Trophoblast cell (in vitro differentiated cells and primary cell): ENCODE measurements at regions not wholly inside any gene's neighbourhood (a gene's known extent, or its start where the extent isn't known, plus 50 kb on each side); places are given as distances from the start of the nearest gene placed in this dataset.

Experiments
- DNase-seq, 2 donors: peaks; one replicate each; pipeline ENCODE4 v3.0.0-alpha.2; 2016
- H2AFZ ChIP-seq: 2 replicates; pipeline ENCODE4 v1.6.1; 2013; ENCODE audit warnings: low read length, moderate library complexity, mild to moderate bottlenecking; ENCODE audit not compliant: insufficient read depth, poor library complexity
- H2AK5ac ChIP-seq: 2 replicates; pipeline ENCODE4 v1.6.1; 2013; ENCODE audit warnings: mild to moderate bottlenecking, low read length
- H2BK120ac ChIP-seq: 2 replicates; pipeline ENCODE4 v1.6.1; 2013; ENCODE audit warnings: low read length, mild to moderate bottlenecking, moderate library complexity; ENCODE audit not compliant: insufficient read depth, poor library complexity
- H2BK12ac ChIP-seq: 2 replicates; pipeline ENCODE4 v1.6.1; 2013; ENCODE audit warnings: mild to moderate bottlenecking, low read length, moderate library complexity
- H2BK5ac ChIP-seq: 2 replicates; pipeline ENCODE4 v1.6.1; 2013; ENCODE audit warnings: low read length, low read depth, moderate library complexity, mild to moderate bottlenecking; ENCODE audit not compliant: poor library complexity
- H3K14ac ChIP-seq: 2 replicates; pipeline ENCODE4 v1.6.1; 2013; ENCODE audit warnings: mild to moderate bottlenecking, low read length
- H3K18ac ChIP-seq: 2 replicates; pipeline ENCODE4 v1.6.1; 2013; ENCODE audit warnings: mild to moderate bottlenecking, low read length
- H3K23ac ChIP-seq: 2 replicates; pipeline ENCODE4 v1.6.1; 2013; ENCODE audit warnings: low read length
- H3K27ac ChIP-seq: 2 replicates; pipeline ENCODE4 v1.5.1; 2013; ENCODE audit warnings: low read depth, mild to moderate bottlenecking, inconsistent platforms, low read length, moderate library complexity
- H3K27me3 ChIP-seq: 2 replicates; pipeline ENCODE4 v1.6.1; 2013; ENCODE audit warnings: inconsistent platforms, mild to moderate bottlenecking, low read length, moderate library complexity; ENCODE audit not compliant: insufficient read depth
- H3K36me3 ChIP-seq, 2 experiments: 1 replicate in 1 of 2; 2 replicates in 1 of 2; pipeline ENCODE4 v1.6.1; 2013; ENCODE audit warnings: low read length in 2 of 2, mild to moderate bottlenecking in 2 of 2, moderate library complexity in 1 of 2; ENCODE audit not compliant: insufficient read depth in 2 of 2, control insufficient read depth in 1 of 2
- H3K4ac ChIP-seq: 2 replicates; pipeline ENCODE4 v1.6.1; 2013; ENCODE audit warnings: low read depth, mild to moderate bottlenecking, low read length, moderate library complexity
- H3K4me1 ChIP-seq, 2 experiments: 1 replicate in 1 of 2; 2 replicates in 1 of 2; pipeline ENCODE4 v1.6.1; 2013; ENCODE audit warnings: low read length in 2 of 2, mild to moderate bottlenecking in 2 of 2, moderate library complexity in 1 of 2; ENCODE audit not compliant: insufficient read depth in 2 of 2, control insufficient read depth in 1 of 2
- H3K4me2 ChIP-seq: 2 replicates; pipeline ENCODE4 v1.6.1; 2013; ENCODE audit warnings: inconsistent platforms, mild to moderate bottlenecking, low read length, moderate library complexity
- H3K4me3 ChIP-seq: 2 replicates; pipeline ENCODE4 v1.5.1; 2013; ENCODE audit warnings: mild to moderate bottlenecking, low read depth, low read length, inconsistent platforms
- H3K79me1 ChIP-seq: one replicate; pipeline ENCODE4 v1.6.1; 2013; ENCODE audit warnings: low read length
- H3K79me2 ChIP-seq: 2 replicates; pipeline ENCODE4 v1.6.1; 2013; ENCODE audit warnings: low read length, mild to moderate bottlenecking; ENCODE audit not compliant: control insufficient read depth, insufficient read depth, poor library complexity
- H3K9ac ChIP-seq: 2 replicates; pipeline ENCODE4 v1.6.1; 2013; ENCODE audit warnings: mild to moderate bottlenecking, low read length
- H3K9me3 ChIP-seq: 2 replicates; pipeline ENCODE4 v1.6.1; 2013; ENCODE audit warnings: low read depth, mild to moderate bottlenecking, control low read depth, inconsistent platforms, low read length; ENCODE audit not compliant: insufficient read depth
- H4K12ac ChIP-seq: 2 replicates; pipeline ENCODE4 v1.6.1; 2013; ENCODE audit warnings: low read depth, mild to moderate bottlenecking, low read length, moderate library complexity
- H4K8ac ChIP-seq: 2 replicates; pipeline ENCODE4 v1.6.1; 2013; ENCODE audit warnings: low read depth, mild to moderate bottlenecking, low read length, moderate library complexity
- H4K91ac ChIP-seq: one replicate; pipeline ENCODE4 v1.6.1; 2013; ENCODE audit warnings: low read depth, mild to moderate bottlenecking, low read length, moderate library complexity
- WGBS: extraction: QIAGEN DNeasy Blood & Tissue Kit; methylation state at CpG from one replicate; pipeline ENCODE4 v1.1.7; 2013; ENCODE audit warnings: missing lambda C conversion rate; ENCODE audit not compliant: insufficient read length, insufficient coverage; ENCODE audit errors: extremely low coverage; 5-methylcytosine and 5-hydroxymethylcytosine counted together

DNA sequence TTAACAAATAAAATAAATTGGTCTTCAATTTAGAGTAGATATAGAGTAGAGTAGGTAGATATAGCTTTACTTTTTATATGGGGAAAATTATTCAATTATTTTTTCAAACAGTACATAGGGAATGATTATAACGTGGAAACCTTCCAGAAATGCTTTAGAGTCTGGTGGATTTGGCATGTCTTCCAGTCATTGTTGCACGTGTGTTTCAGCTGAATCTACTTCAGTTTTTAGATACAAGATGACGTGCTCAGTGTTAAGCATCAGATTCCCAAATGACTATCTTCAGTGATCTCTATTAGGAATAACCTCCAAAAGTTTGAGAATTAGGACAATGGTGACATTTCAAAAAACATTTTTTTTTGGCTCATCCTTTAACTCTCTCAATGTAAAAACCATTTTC lies 616.9 kb downstream of the ANKRD50 start:
- no peak for DNase-seq
- Histone ChIP-seq H3K79me1 (no peaks in the 10 kb centered on the region), H3K9ac (no peak overlapping the region), H3K79me2 (no peaks in the 10 kb centered on the region), H3K4me3 (no peak overlapping the region), H3K23ac (no peak overlapping the region), H3K27me3 (no peaks in the 10 kb centered on the region), H4K12ac (no peak overlapping the region), H3K4me1 (no peaks in the 10 kb centered on the region), H2AFZ (no peak overlapping the region), H2AK5ac (no peak overlapping the region), H3K27ac (no peak overlapping the region), H3K4me2 (no peak overlapping the region), H2BK120ac (no peak overlapping the region), H2BK5ac (no peak overlapping the region), H4K91ac (no peak overlapping the region), H3K18ac (no peak overlapping the region), H3K14ac (no peak overlapping the region), H3K36me3 (no peaks in the 10 kb centered on the region), H2BK12ac (no peak overlapping the region), H4K8ac (no peak overlapping the region), H3K4ac (no peak overlapping the region), H3K9me3 (no peaks in the 10 kb centered on the region)
- no CpG with 5 or more reads among the region's 3 CpGs for WGBS

GRCh38 chr4:124096290-124096689 lies 616.2 kb downstream of the ANKRD50 start:
- H3K4ac ChIP-seq = no peak overlapping the region
- H3K18ac ChIP-seq = no peak overlapping the region
- no peak overlapping the region for H2AK5ac ChIP-seq
- no peak for DNase-seq
- H3K27me3 ChIP-seq = no peaks in the 10 kb centered on the region
- no peak overlapping the region for H2AFZ ChIP-seq
- H3K23ac ChIP-seq = no peak overlapping the region
- no peak overlapping the region for H2BK12ac ChIP-seq
- H4K8ac ChIP-seq = no peak overlapping the region
- H3K9ac ChIP-seq = no peak overlapping the region
- no peak overlapping the region for H3K14ac ChIP-seq
- no peaks in the 10 kb centered on the region for H3K4me1 ChIP-seq
- H3K79me1 ChIP-seq = no peaks in the 10 kb centered on the region
- no CpG with 5 or more reads among the region's 1 CpG for WGBS
- no peak overlapping the region for H4K91ac ChIP-seq
- no peak overlapping the region for H2BK5ac ChIP-seq
- H2BK120ac ChIP-seq = no peak overlapping the region
- H3K36me3 ChIP-seq = no peaks in the 10 kb centered on the region
- H3K4me3 ChIP-seq = no peak overlapping the region
- H4K12ac ChIP-seq = no peak overlapping the region
- H3K4me2 ChIP-seq = no peak overlapping the region
- no peaks in the 10 kb centered on the region for H3K79me2 ChIP-seq
- H3K9me3 ChIP-seq = no peaks in the 10 kb centered on the region
- H3K27ac ChIP-seq = no peak overlapping the region

DNA sequence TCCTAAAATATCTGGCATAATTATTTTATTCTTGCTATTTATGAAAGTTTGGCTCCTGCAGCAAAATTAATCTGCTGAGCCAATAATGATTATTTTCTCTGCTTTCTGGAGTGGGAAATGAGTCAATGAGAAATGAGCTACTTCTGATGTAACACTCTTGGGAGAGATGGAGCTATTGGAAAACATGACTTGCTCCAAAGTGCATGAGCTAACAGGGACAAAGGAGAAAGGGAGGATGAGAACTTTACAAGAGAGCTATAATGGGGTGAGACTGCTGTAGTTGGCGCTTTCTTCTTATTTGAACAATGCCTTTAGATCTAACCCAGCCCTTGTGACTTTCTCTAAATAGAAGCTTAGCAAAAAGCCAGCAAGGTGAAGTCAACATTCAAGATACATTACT lies 615.1 kb downstream of the ANKRD50 start:
- no peak overlapping the region for H3K9ac ChIP-seq
- H4K91ac ChIP-seq = no peak overlapping the region
- H2BK120ac ChIP-seq = no peak overlapping the region
- H3K9me3 ChIP-seq = no peaks in the 10 kb centered on the region
- no peak overlapping the region for H3K14ac ChIP-seq
- no peaks in the 10 kb centered on the region for H3K79me2 ChIP-seq
- H3K4ac ChIP-seq = no peak overlapping the region
- H3K36me3 ChIP-seq = no peaks in the 10 kb centered on the region
- no CpG with 5 or more reads among the region's 1 CpG for WGBS
- no peak overlapping the region for H2BK5ac ChIP-seq
- H2AFZ ChIP-seq = no peak overlapping the region
- no peak overlapping the region for H4K8ac ChIP-seq
- H3K79me1 ChIP-seq = no peaks in the 10 kb centered on the region
- no peak overlapping the region for H3K23ac ChIP-seq
- H3K4me2 ChIP-seq = no peak overlapping the region
- no peak overlapping the region for H3K4me3 ChIP-seq
- no peak overlapping the region for H2BK12ac ChIP-seq
- no peak overlapping the region for H3K18ac ChIP-seq
- peak in 1 of 2 donors; percentile 15 for DNase-seq
- no peak overlapping the region for H2AK5ac ChIP-seq
- no peaks in the 10 kb centered on the region for H3K4me1 ChIP-seq
- H4K12ac ChIP-seq = no peak overlapping the region
- H3K27me3 ChIP-seq = no peaks in the 10 kb centered on the region
- no peak overlapping the region for H3K27ac ChIP-seq

DNA sequence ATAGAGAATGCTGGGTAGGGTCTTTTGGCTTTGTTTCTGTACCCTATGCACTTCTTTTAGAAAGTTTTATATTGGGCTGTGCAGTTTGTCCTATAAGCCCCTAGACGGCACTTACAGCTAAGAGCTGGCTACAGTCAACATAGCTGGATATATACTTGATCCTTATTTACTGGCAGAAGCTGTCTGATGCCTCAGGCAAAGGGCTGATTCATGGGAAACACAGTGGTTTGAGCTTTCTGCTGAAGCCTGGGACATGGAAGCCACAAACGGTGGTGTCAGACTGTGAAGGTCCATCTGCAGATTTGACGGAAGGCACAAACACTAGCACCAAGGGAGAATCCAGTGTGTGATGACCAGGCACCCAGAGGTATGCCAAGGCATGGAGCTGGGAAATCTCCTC lies 608.4 kb downstream of the ANKRD50 start:
- no CpG with 5 or more reads among the region's 3 CpGs for WGBS

More for the DNA sequence above, 608.4 kb downstream of the ANKRD50 start:
- H2BK5ac ChIP-seq = no peak overlapping the region
- no peak overlapping the region for H2AK5ac ChIP-seq
- no peak overlapping the region for H3K27ac ChIP-seq
- no peak overlapping the region for H3K4me3 ChIP-seq
- H3K79me2 ChIP-seq = no peaks in the 10 kb centered on the region
- H4K8ac ChIP-seq = no peak overlapping the region
- no peak overlapping the region for H4K12ac ChIP-seq
- no peaks in the 10 kb centered on the region for H3K36me3 ChIP-seq
- no peak overlapping the region for H3K14ac ChIP-seq
- no peaks in the 10 kb centered on the region for H3K79me1 ChIP-seq
- H3K4me2 ChIP-seq = no peak overlapping the region
- no peak overlapping the region for H3K4ac ChIP-seq
- no peak overlapping the region for H2BK120ac ChIP-seq
- no peaks in the 10 kb centered on the region for H3K27me3 ChIP-seq
- H2AFZ ChIP-seq = no peak overlapping the region
- H3K9ac ChIP-seq = no peak overlapping the region
- H3K23ac ChIP-seq = no peak overlapping the region
- peaks cover 0 to 9% of the 10 kb centered on the region in 2 experiments for H3K4me1 ChIP-seq
- DNase-seq = no peak
- H4K91ac ChIP-seq = no peak overlapping the region
- H3K9me3 ChIP-seq = peaks cover 2% of the 10 kb centered on the region
- H2BK12ac ChIP-seq = no peak overlapping the region
- H3K18ac ChIP-seq = no peak overlapping the region
